ENCODE measurements at regions not wholly inside any gene's neighbourhood (a gene's known extent, or its start where the extent isn't known, plus 50 kb on each side); places are given as distances from the start of the nearest gene placed in this dataset.
"Not testable (repeated sequence)": the region's sequence is repeated elsewhere in the genome, so short reads cannot be mapped to it uniquely, and the experiment has no call there.

GRCh38 chr13:110978390-110978789, 63.5 kb upstream of the ANKRD10 start:
- Histone ChIP-seq H3K27me3 (no peaks in the 10 kb centered on the region), H3K4me3 (no peak overlapping the region), H3K4me1 (no peaks in the 10 kb centered on the region), H3K9me3 (no peaks in the 10 kb centered on the region), H3K36me3 (no peaks in the 10 kb centered on the region), H3K27ac (no peak overlapping the region)
- intact Hi-C loops (cut with DNase I; ENCODE audit: low total_unique reads), result no loop called here
- TF ChIP-seq CTCF (IDR thresholded peaks at IDR 0.05), result no peak
- DNase-seq, result no peak

- Histone ChIP-seq H3K9me3 (no peaks in the 10 kb centered on the region), H3K4me3 (no peak overlapping the region), H3K27ac (no peak overlapping the region), H3K36me3 (no peaks in the 10 kb centered on the region), H3K4me1 (no peaks in the 10 kb centered on the region), H3K27me3 (no peaks in the 10 kb centered on the region)
- no peak for DNase-seq
- TF ChIP-seq CTCF (IDR thresholded peaks at IDR 0.05), result no peak
- intact Hi-C loops (cut with DNase I; ENCODE audit: low total_unique reads), result no loop called here
These were observed 61.9 kb upstream of the ANKRD10 start for GRCh38 chr13:110976785-110977184.

DNA sequence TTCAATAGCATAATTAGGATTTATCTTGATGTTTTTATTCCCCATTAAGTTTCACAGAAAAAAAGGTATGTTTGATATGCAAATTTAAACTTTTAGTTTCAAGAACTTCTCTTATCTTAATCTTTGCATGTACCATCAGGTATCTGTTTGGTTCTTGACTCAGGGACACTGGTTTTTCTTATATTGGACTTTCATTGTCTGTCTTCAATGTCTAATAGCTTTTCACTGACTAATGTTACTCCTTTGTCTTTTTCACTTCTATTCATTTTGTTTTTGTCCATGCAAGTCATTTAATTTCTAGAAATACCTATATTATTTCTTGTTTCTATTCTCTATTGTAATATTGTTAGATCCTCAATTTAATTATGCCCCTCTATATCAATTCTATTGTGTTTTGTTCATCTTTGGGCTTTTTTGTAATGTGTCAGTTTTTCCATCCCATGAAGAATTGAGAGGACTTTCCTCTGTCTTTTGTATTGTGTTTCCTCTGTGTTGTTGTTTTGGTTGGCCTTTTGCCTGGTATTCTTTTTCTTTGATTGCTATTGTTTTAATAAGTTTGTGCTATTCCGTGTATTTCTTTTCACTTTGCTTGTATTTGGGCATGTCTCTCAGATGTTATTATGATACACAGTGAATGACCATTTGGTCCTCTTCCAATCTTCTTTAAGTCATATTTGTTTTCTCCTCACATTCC, 58.3 kb upstream of the ANKRD10 start:
- no peak for DNase-seq
- no peaks in the 10 kb centered on the region for H3K4me1 ChIP-seq
- no peaks in the 10 kb centered on the region for H3K27me3 ChIP-seq
- H3K9me3 ChIP-seq, result no peaks in the 10 kb centered on the region
- TF ChIP-seq CTCF (IDR thresholded peaks at IDR 0.05), result no peak
- H3K27ac ChIP-seq, result no peak overlapping the region
- H3K4me3 ChIP-seq, result no peak overlapping the region
- no peaks in the 10 kb centered on the region for H3K36me3 ChIP-seq
- intact Hi-C loops (cut with DNase I; ENCODE audit: low total_unique reads), result no loop called here

- no peaks in the 10 kb centered on the region for H3K27me3 ChIP-seq
- H3K36me3 ChIP-seq, result no peaks in the 10 kb centered on the region
- TF ChIP-seq CTCF (IDR thresholded peaks at IDR 0.05), result no peak
- no peak overlapping the region for H3K4me3 ChIP-seq
- no peaks in the 10 kb centered on the region for H3K4me1 ChIP-seq
- intact Hi-C loops (cut with DNase I; ENCODE audit: low total_unique reads), result no loop called here
- DNase-seq, result no peak
- H3K27ac ChIP-seq, result no peak overlapping the region
- peaks cover 0 to 4% (median 0%) of the 10 kb centered on the region in 3 donors for H3K9me3 ChIP-seq
These were observed 56.6 kb upstream of the ANKRD10 start for GRCh38 chr13:110971486-110971885.

DNA sequence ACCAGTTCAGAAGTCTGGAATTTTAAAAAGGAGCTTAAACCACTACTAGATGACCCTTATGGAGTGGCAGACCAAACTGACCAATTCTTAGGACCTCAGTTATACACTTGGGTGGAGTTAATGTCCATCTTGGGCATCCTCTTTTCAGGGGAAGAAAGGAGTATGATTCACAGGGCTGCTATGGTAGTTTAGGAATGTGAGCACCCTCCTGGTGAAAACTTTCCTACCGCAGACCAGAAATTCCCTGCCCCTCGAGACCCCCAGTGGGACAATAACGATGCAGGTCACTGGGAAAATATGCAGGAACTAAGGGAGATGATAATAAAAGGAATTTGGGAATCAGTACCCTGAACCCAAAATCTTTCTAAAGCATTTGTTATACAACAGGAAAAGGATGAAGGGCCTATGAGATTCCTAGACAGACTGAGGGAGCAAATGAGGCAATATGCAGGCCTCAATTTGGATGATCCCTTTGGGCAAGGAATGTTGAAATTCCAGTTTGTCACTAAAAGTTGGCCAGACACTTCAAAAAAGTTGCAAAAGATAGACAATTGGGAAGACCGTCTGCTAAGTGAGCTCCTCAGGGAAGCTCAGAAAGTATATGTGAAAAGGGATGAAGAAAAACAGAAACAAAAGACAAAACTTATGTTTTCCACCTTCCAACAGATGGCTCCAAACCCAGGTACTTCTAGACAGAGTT, 52.4 kb upstream of the ANKRD10 start:
- H3K27me3 ChIP-seq; DNase-seq; H3K4me1 ChIP-seq; intact Hi-C loops (cut with DNase I; ENCODE audit: low total_unique reads); H3K4me3 ChIP-seq; H3K27ac ChIP-seq; H3K36me3 ChIP-seq: not testable (repeated sequence)
- peaks cover 0 to 16% (median 13%) of the 10 kb centered on the region in 3 donors for H3K9me3 ChIP-seq

DNA sequence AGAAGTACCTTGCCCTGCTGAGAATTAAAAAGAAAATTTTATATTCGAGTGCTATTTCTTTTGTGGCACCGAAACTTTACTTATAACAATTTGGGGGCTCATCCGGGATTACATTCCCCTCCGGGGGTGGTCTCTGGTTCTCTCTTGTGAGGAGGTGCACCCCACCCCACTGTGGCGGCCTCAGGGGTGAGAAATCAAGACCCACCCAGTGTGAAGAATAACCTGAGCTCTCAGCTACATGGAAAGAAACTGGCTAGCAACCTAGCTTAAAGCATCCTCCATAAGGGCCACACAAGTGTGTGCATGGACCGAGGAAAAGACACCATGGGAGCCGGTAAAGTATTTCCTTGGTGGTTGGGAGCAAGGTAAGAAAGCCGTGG, 50.9 kb upstream of the ANKRD10 start:
- TF ChIP-seq CTCF (IDR thresholded peaks at IDR 0.05), result no peak
- Histone ChIP-seq H3K36me3 (no peaks in the 10 kb centered on the region), H3K4me3 (no peak overlapping the region), H3K9me3 (peaks cover 0 to 16% (median 13%) of the 10 kb centered on the region in 3 donors), H3K27ac (no peak overlapping the region), H3K27me3 (no peaks in the 10 kb centered on the region), H3K4me1 (no peaks in the 10 kb centered on the region)
- no peak for DNase-seq
- intact Hi-C loops (cut with DNase I; ENCODE audit: low total_unique reads), result no loop called here

Measured in tibial artery (tissue), 4 donors.